SW480 (cell line): ENCODE measurements at regions not wholly inside any gene's neighbourhood (a gene's known extent, or its start where the extent isn't known, plus 50 kb on each side); places are given as distances from the start of the nearest gene placed in this dataset.
"Not testable (repeated sequence)": the region's sequence is repeated elsewhere in the genome, so short reads cannot be mapped to it uniquely, and the experiment has no call there.

Source experiments
- DNase-seq: peaks from one replicate; pipeline ENCODE4 v3.0.0-alpha.2; 2016; ENCODE audit warnings: low spot score

GRCh38 chr4:159669094-159669493 lies 566.2 kb downstream of the RAPGEF2 start:
- no peak for DNase-seq

DNA sequence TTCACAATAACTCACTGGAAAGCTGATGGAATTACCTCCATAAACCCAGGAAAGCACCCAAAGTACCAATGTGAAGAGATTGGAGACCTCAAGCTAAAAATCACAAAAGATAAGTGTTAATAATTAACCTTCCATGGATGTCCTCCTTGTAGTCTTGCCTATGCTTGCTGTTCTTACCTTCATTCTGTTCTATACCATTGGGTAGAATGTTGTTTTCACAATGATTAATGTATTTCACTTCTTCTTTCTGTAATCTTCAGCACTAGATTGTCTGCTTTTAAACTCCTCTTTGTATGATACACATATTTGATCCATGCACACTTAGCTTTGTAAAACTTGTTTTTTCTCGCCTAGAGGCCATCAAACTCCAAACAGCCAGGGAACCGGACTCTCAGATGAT lies 570.3 kb downstream of the RAPGEF2 start:
- DNase-seq, result no peak

GRCh38 chr4:159674241-159674640 lies 571.4 kb downstream of the RAPGEF2 start:
- DNase-seq, result no peak

DNA sequence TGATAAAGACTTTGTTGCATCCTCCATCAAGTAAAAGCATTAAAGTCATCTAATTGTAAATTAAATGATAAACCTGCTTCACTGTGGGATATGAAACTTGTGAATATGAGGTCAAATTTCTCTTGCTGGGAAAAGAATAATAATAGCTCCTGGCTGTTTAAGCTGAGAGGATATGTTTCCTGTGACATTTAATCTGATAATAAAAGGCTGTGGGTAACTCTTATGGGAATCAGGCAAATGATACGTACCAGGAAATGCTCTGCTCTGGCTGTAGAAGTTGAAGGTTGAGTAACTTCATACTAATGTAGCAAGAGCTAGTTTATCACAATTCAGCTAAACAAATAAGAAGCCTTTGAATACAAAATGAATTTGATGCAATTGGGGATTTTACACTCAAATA lies 574.6 kb downstream of the RAPGEF2 start:
- DNase-seq, result no peak

- DNase-seq, result no peak
These were observed 580.1 kb downstream of the RAPGEF2 start for GRCh38 chr4:159682996-159683395.

- DNase-seq, result no peak
These were observed 581.2 kb downstream of the RAPGEF2 start for GRCh38 chr4:159684061-159684460.

GRCh38 chr4:159685340-159686092 lies 582.6 kb downstream of the RAPGEF2 start:
- no peak for DNase-seq

- DNase-seq, result no peak
These were observed 586.6 kb downstream of the RAPGEF2 start for GRCh38 chr4:159689526-159689925.

DNA sequence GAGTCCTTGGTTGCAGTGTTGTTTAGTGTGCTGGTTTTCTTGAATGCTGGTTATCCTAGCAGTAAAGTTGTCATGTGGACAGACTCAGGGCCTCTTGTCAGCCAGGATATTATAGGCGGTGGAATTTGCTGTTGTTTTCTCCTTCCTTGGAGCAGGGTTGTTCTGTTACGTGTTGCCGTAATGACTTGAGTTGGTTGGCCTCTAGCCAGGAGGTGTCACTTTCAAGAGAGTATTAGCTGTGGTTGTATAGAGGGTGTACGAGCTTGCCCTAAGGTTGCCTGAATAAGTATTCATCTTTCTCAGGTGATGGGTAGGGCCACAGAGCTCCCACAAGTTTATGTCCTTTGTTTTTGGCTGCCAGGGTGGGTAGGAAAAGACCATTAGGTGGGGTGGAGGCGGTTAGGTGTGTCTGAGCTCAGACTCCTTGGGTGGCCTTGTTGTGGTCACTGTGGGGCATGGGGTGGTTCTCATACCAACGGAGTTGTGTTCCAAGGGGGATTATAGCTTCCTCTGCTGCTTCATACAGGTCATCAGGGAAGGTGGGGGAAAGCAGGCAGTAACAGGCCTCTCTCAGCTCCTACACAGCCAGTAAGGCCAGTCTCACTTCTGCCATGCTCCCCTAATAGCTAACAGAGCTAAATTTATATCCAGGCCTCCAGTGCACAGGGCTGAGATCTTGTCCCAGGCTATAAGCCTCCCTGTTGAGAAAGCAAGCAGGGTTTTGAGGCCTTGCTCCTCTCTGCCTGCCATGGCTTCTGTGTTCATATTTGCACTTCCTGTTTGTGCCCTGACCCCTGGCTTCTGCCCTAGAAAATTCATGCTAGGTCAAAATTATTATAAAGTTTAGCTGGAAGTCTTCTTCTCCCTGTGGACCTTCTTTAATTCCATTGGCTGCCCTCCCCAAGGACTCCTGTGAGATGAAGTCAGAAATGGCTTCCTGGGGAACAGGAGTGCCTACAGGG lies 594.7 kb downstream of the RAPGEF2 start:
- no peak for DNase-seq

- no peak for DNase-seq
These were observed 595.5 kb downstream of the RAPGEF2 start for GRCh38 chr4:159698336-159698735.

- DNase-seq, result no peak
These were observed 599.3 kb downstream of the RAPGEF2 start for GRCh38 chr4:159702200-159702599.

- DNase-seq, result no peak
These were observed 602.5 kb downstream of the RAPGEF2 start for GRCh38 chr4:159705334-159705733.

- no peak for DNase-seq
These were observed 603.8 kb downstream of the RAPGEF2 start for GRCh38 chr4:159706704-159707103.

GRCh38 chr4:159715180-159715579 lies 612.3 kb downstream of the RAPGEF2 start:
- not testable (repeated sequence) for DNase-seq

DNA sequence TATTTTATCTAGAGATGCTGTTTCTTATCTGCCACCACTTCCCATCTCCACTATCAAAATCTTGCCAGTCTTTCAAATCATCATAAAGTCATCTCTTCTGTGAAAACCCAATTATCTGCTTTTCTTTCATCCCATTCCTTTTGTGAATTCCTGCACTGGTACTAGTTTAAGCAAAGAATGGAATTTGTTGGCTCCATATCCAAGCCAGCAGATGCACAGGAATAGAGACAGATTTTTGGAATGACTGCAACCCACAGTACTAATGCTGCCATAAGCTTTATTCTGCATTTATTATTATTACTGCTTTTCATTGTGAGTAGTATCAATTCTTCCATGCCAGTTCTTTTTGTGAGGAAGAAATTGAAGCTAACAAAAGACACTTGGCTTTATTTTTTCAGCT lies 616.7 kb downstream of the RAPGEF2 start:
- DNase-seq, result no peak

DNA sequence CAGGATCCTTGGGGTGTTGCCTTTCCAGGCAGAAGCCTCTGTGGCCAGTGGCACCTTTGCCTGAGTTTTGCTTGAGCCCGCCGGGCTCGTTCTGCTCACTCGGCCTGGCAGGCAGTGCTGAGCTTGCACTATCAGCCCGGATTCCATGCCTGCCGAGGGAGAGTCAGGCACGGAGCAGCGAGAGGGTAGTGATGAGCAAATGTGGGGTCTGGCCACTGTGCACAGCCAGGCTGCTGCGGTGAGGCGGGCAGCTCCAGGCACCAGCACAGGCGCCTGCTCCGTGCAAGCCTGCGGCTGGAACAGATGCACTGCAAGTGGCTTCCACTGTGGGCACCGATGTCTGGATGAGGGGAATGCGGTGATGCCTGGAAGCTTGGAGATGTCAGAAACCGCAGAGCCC lies 619.2 kb downstream of the RAPGEF2 start:
- DNase-seq, result no peak

- no peak for DNase-seq
These were observed 620.0 kb downstream of the RAPGEF2 start for GRCh38 chr4:159722918-159723317.

- DNase-seq, result no peak
These were observed 620.6 kb downstream of the RAPGEF2 start for GRCh38 chr4:159723341-159724048.

GRCh38 chr4:159725571-159725970 lies 622.7 kb downstream of the RAPGEF2 start:
- DNase-seq, result no peak

DNA sequence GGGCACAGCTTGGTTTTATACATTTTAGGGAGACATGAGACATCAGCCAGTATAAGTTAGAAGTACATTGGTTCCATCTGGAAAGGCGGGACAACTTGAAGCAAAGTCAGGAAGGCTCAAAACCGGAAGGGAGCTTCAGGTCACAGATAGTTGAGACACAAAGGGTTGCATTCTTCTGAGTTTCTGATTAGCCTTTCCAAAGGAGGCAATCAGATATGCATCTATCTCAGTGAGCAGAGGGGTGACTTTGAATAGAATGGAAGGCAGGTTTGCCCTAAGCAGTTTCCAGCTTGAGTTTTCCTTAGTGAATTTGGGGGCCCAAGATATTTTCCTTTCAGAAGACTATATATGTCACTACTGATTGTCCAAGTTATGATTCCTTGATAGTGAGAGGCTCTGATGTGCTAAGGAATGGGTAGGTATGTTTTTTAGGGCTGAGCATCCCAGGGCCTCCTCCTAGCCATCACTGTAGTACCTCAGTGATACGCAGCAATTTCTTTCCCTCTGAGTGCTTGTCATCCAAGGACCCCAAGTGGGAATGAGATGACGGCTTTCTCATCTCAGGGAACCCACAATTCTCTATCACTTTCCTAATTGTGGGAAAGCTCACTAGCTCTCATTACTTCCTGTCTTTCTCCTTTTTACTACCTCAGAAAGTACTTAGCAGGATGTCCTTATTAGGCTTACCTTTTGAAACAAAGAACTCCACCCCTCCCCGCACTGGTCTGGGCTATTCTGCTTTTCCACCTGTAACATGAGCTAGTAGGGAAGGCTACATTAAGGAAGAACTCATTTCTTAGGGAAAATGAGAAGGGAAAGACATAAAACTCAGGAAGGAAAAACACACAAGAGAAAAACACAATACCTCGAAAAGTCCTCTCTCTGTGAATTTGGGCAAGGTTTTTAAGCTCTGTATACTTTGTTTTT lies 632.7 kb downstream of the RAPGEF2 start:
- DNase-seq, result no peak

DNA sequence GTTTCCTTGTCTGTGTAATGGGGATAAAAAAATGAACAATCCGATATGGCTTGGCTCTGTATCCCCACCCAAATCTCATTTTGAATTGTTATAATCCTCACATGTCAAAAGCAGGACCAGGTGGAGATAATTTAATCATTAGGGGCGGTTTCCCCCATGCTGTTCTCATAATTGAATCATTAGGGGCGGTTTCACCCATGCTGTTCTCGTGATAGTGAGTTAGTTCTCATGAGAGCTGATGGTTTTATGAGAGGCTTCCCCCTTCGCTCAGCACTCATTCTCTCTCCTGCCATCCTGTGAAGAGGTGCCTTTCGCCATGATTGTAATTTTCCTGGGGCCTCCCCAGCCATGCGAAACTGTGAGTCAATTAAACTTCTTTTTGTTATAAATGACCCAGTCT lies 633.5 kb downstream of the RAPGEF2 start:
- no peak for DNase-seq
